KMS-11 (cell line): ENCODE measurements at regions not wholly inside any gene's neighbourhood (a gene's known extent, or its start where the extent isn't known, plus 50 kb on each side); places are given as distances from the start of the nearest gene placed in this dataset.
"Not testable (repeated sequence)": the region's sequence is repeated elsewhere in the genome, so short reads cannot be mapped to it uniquely, and the experiment has no call there.

Source experiments
- H2AFZ ChIP-seq: fragments of 200-600 bp; sonication (generic); 2 replicates; pipeline ENCODE4 v1.6.1; 2016; ENCODE audit warnings: antibody characterized with exemption, mixed run types, low read depth
- H3K27ac ChIP-seq: fragments of 200-600 bp; sonication (generic); 2 replicates; pipeline ENCODE4 v1.6.1; 2016; ENCODE audit warnings: mild to moderate bottlenecking, mixed run types
- H3K27me3 ChIP-seq: fragments of 200-600 bp; sonication (generic); 2 replicates; pipeline ENCODE4 v1.6.1; 2017; ENCODE audit warnings: mild to moderate bottlenecking, low read depth, mixed run types, moderate library complexity; ENCODE audit not compliant: insufficient read depth
- H3K36me3 ChIP-seq: fragments of 200-600 bp; sonication (generic); 2 replicates; pipeline ENCODE4 v1.6.1; 2017; ENCODE audit warnings: mild to moderate bottlenecking, mixed run types; ENCODE audit not compliant: insufficient read depth
- H3K4me1 ChIP-seq: fragments of 200-600 bp; sonication (generic); 2 replicates; pipeline ENCODE4 v1.6.1; 2016; ENCODE audit warnings: mild to moderate bottlenecking, low read depth, mixed run types; ENCODE audit not compliant: poor library complexity, severe bottlenecking
- H3K4me2 ChIP-seq: fragments of 200-600 bp; sonication (generic); 2 replicates; pipeline ENCODE4 v1.7.0; 2016; ENCODE audit warnings: mild to moderate bottlenecking, mixed run types
- H3K4me3 ChIP-seq: fragments of 200-600 bp; sonication (generic); IDR thresholded peaks from 2 replicates; pipeline ENCODE4 v1.6.1; 2017; ENCODE audit warnings: low read depth, low read length, mixed read lengths; ENCODE audit not compliant: insufficient read depth
- H3K79me2 ChIP-seq: fragments of 200-600 bp; sonication (generic); 2 replicates; pipeline ENCODE4 v1.6.1; 2016; ENCODE audit warnings: low read depth, mixed run types; ENCODE audit not compliant: insufficient read depth
- H3K9ac ChIP-seq: fragments of 200-600 bp; sonication (generic); 2 replicates; pipeline ENCODE4 v1.6.1; 2016; ENCODE audit warnings: mild to moderate bottlenecking, mixed run types
- H4K20me1 ChIP-seq: fragments of 200-600 bp; sonication (generic); 2 replicates; pipeline ENCODE4 v1.6.1; 2016; ENCODE audit warnings: mild to moderate bottlenecking, mixed run types; ENCODE audit not compliant: insufficient read depth
- CTCF ChIP-seq: fragments of 200-600 bp; sonication (generic); conservative IDR thresholded peaks from 2 replicates; pipeline ENCODE4 v1.6.1; 2017; ENCODE audit warnings: low read depth, mild to moderate bottlenecking, antibody characterized with exemption, low read length, moderate library complexity, mixed read lengths

- Histone ChIP-seq H3K27ac (no peak overlapping the region), H3K4me3 (no peak overlapping the region), H3K9ac (no peak overlapping the region), H3K27me3 (no peaks in the 10 kb centered on the region), H3K36me3 (no peaks in the 10 kb centered on the region), H4K20me1 (no peaks in the 10 kb centered on the region), H3K4me1 (no peaks in the 10 kb centered on the region), H2AFZ (no peak overlapping the region), H3K79me2 (no peaks in the 10 kb centered on the region), H3K4me2 (no peak overlapping the region)
- TF ChIP-seq CTCF, result no peak
Measured at GRCh38 chr7:33794959-33795358, 110.4 kb upstream of the BMPER start.

- TF ChIP-seq CTCF, result no peak
- H3K4me3 ChIP-seq, result no peak overlapping the region
- no peak overlapping the region for H2AFZ ChIP-seq
Measured at GRCh38 chr7:33796538-33796937, 108.8 kb upstream of the BMPER start.

GRCh38 chr7:33797512-33797911 lies 107.8 kb upstream of the BMPER start:
- not testable (repeated sequence) for H4K20me1 ChIP-seq, H3K4me3 ChIP-seq, H2AFZ ChIP-seq, H3K27me3 ChIP-seq, H3K79me2 ChIP-seq, H3K4me1 ChIP-seq, H3K36me3 ChIP-seq, H3K4me2 ChIP-seq, H3K27ac ChIP-seq, H3K9ac ChIP-seq

More at GRCh38 chr7:33796538-33796937, 108.8 kb upstream of the BMPER start:
- Histone ChIP-seq H3K27ac (no peak overlapping the region), H3K79me2 (no peaks in the 10 kb centered on the region), H3K4me1 (no peaks in the 10 kb centered on the region), H3K27me3 (no peaks in the 10 kb centered on the region), H3K36me3 (no peaks in the 10 kb centered on the region), H4K20me1 (no peaks in the 10 kb centered on the region), H3K9ac (no peak overlapping the region), H3K4me2 (no peak overlapping the region)

GRCh38 chr7:33798686-33799325 lies 106.5 kb upstream of the BMPER start:
- TF ChIP-seq CTCF, result no peak
- H2AFZ ChIP-seq, result no peak overlapping the region
- no peak overlapping the region for H3K4me3 ChIP-seq
- no peaks in the 10 kb centered on the region for H4K20me1 ChIP-seq
- no peaks in the 10 kb centered on the region for H3K36me3 ChIP-seq
- no peaks in the 10 kb centered on the region for H3K4me1 ChIP-seq
- no peak overlapping the region for H3K9ac ChIP-seq
- no peaks in the 10 kb centered on the region for H3K79me2 ChIP-seq
- H3K27ac ChIP-seq, result no peak overlapping the region
- H3K27me3 ChIP-seq, result no peaks in the 10 kb centered on the region
- no peak overlapping the region for H3K4me2 ChIP-seq

- Histone ChIP-seq H3K27ac (no peak overlapping the region), H3K27me3 (no peaks in the 10 kb centered on the region), H3K36me3 (no peaks in the 10 kb centered on the region), H3K9ac (no peak overlapping the region), H3K4me2 (no peak overlapping the region), H3K79me2 (no peaks in the 10 kb centered on the region), H3K4me1 (no peaks in the 10 kb centered on the region), H4K20me1 (no peaks in the 10 kb centered on the region), H2AFZ (no peak overlapping the region), H3K4me3 (no peak overlapping the region)
- no peak for TF ChIP-seq CTCF
Measured at GRCh38 chr7:33799766-33800165, 105.6 kb upstream of the BMPER start.
